ENCODE measurements at regions not wholly inside any gene's neighbourhood (a gene's known extent, or its start where the extent isn't known, plus 50 kb on each side); places are given as distances from the start of the nearest gene placed in this dataset.

DNA sequence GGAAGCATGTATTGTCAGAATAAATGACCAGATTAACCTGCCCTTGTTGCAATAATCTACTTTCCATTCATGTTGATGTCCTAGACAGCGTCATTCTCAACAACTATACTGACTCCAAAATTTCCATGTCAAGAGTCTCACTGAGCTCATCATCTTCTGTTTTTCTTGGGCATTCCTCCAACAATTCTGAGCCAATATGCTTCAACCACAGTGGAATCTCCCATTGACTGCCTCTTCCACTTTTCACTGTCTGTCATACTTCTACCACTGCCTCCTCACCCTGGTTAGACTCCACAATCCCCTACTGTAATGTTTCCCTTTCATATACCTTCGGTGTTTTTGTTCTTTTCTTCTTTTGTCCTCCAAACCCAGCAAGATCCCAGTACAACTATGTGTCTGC is 162.8 kb downstream of the TLE1 start:
- Histone ChIP-seq H3K4me1 (peaks cover 0 to 7% of the 10 kb centered on the region in 2 donors), H3K36me3 (no peaks in the 10 kb centered on the region), H3K27ac (no peak overlapping the region), H3K9me3 (no peaks in the 10 kb centered on the region), H3K4me3 (no peak overlapping the region), H3K27me3 (no peaks in the 10 kb centered on the region)
- intact Hi-C loops (cut with DNase I), result loop anchor here in 1 of 2 donors (10.0 kb wide), 1 partner anchor 158 kb away; the partner anchor contains the start of gene TLE1
- ATAC-seq (no peak), DNase-seq (no peak)
- TF ChIP-seq, protein P1, sequence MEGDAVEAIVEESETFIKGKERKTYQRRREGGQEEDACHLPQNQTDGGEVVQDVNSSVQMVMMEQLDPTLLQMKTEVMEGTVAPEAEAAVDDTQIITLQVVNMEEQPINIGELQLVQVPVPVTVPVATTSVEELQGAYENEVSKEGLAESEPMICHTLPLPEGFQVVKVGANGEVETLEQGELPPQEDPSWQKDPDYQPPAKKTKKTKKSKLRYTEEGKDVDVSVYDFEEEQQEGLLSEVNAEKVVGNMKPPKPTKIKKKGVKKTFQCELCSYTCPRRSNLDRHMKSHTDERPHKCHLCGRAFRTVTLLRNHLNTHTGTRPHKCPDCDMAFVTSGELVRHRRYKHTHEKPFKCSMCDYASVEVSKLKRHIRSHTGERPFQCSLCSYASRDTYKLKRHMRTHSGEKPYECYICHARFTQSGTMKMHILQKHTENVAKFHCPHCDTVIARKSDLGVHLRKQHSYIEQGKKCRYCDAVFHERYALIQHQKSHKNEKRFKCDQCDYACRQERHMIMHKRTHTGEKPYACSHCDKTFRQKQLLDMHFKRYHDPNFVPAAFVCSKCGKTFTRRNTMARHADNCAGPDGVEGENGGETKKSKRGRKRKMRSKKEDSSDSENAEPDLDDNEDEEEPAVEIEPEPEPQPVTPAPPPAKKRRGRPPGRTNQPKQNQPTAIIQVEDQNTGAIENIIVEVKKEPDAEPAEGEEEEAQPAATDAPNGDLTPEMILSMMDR (IDR thresholded peaks at IDR 0.05), result no peak

DNA sequence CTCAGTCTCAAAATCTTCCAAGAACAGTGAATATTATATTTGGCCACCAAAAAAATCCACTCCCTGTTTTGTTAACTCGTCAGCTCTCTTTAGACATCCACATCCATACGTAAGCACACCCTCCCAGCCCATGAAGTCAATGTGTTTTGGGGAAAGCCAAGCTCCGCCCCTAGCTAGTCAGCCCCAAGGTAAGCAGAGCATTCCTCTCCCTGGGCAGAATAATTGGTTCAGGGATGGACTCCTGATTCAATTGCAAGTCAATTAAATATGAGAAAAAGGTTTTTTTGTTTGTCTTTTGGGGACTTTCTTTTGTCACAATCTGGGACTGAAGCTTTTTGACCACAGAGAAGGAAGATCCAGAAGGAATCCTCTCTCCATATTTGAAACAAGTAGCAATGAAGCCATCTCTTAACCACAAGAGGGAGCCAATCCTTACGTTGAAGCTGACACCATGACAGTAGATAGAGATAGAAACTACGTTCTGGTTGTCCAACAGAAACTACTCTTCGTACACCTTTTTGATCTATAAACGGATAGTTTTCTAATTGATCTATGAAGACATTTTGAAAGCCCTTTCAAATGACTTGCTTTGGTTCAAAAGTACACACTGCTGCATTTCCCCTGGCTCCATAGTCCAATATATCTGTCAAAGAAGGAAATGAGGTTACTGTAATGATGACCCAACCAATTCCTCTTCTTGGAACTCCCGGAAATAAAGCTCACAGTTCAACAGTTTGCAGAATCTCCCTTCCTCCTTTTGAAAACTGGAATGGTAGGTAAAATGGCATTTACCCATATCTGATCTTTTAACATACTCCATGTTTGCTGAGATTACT is 166.4 kb downstream of the TLE1 start:
- intact Hi-C loops (cut with DNase I), result loop anchor here in 1 of 2 donors (10.0 kb wide), 1 partner anchor 162 kb away; the partner anchor contains the start of gene TLE1

DNA sequence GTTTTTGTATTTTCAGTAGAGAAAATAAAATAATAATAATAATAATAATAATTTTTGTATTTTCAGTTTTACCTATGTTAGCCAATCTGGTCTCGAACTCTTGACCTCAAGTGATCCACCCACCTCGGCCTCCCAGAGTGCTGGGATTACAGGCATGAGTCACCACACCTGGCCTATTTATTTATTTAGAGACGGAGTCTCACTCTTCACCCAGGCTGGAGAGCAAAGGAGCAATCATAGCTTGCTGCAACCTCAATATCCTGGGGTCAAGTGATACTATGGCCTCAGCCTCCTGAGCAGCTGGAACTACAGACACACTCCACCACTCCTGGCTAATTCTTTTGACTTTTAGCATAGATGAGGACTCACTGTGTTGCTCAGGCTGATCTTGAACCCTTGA is 167.5 kb downstream of the TLE1 start:
- Histone ChIP-seq H3K27ac (no peak overlapping the region), H3K9me3 (no peaks in the 10 kb centered on the region), H3K4me3 (no peak overlapping the region), H3K4me1 (peaks cover 0 to 7% of the 10 kb centered on the region in 2 donors), H3K36me3 (no peaks in the 10 kb centered on the region), H3K27me3 (no peaks in the 10 kb centered on the region)
- TF ChIP-seq, protein P1 (IDR thresholded peaks at IDR 0.05), result no peak
- DNase-seq (no peak), ATAC-seq (peak; percentile 57)
- intact Hi-C loops (cut with DNase I), result loop anchor here in 1 of 2 donors (10.0 kb wide), 1 partner anchor 163 kb away; the partner anchor contains the start of gene TLE1

More for the DNA sequence above, 166.4 kb downstream of the TLE1 start:
- H3K4me1 ChIP-seq, result peaks cover 0 to 7% of the 10 kb centered on the region in 2 donors
- DNase-seq (peak in 2 of 4 donors; percentile 20 to 33), ATAC-seq (peak; percentile 93)
- H3K27me3 ChIP-seq, result no peaks in the 10 kb centered on the region
- TF ChIP-seq, protein P1 (IDR thresholded peaks at IDR 0.05), result peak; percentile 43 to 49
- no peak overlapping the region for H3K4me3 ChIP-seq
- H3K9me3 ChIP-seq, result no peaks in the 10 kb centered on the region
- H3K36me3 ChIP-seq, result no peaks in the 10 kb centered on the region
- H3K27ac ChIP-seq, result peak overlapping the region in 1 of 2 donors; percentile 45

DNA sequence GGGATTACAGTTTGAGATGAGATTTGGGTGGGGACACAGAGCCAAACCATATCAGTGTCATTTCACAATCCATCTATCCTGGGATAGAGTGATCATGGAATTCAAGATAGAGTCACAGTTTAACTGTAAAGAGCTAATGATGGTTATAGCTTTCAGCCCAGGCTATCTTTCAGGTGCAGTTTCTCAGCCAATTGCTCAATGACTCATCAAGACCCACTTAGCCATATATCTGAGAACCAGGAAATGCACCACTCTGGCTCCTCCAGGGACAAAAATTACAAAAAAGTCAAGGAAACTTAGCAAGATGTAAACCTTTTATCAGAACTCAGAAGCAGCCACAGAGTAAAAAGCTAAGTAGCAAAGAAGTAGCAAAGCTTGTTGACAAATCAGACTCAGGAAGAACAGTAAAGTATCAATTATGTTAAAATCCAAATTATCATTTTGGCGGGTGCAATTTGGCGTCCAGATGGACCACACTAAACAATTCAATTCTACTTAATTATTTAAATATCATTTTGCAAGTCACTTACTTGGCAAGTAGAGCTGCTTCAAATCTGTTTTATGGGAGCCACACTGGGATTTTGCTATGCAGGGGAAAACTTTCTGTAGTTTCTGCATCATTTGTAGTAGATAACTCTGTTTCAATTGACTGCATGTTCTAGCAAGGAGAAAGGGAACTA is 169.4 kb downstream of the TLE1 start:
- Histone ChIP-seq H3K9me3 (no peaks in the 10 kb centered on the region), H3K27me3 (no peaks in the 10 kb centered on the region), H3K36me3 (no peaks in the 10 kb centered on the region), H3K4me1 (peaks cover 0 to 7% of the 10 kb centered on the region in 2 donors), H3K4me3 (no peak overlapping the region), H3K27ac (no peak overlapping the region)
- DNase-seq (no peak), ATAC-seq (no peak)
- TF ChIP-seq, protein P1 (IDR thresholded peaks at IDR 0.05), result no peak
- intact Hi-C loops (cut with DNase I), result loop anchor here in 1 of 2 donors (10.0 kb wide), 1 partner anchor 165 kb away; the partner anchor contains the start of gene TLE1

DNA sequence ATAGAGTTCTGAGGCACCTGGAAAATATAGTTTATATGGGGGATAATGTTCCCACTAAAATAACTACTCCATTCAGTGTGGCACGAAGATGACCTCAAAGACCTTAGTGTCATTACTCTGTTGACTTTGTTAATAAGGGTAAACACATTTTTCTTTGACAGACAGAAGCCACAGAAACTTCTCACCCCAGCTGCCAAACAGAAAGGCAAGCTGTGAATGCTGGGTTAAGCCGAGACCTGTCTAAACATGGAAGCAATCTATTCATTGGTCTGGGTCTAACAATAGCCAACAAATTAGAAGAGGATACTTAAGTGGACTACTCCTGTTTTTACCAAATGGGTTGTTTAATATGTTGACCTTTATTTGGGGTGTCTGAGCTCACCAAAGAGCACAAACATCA is 171.4 kb downstream of the TLE1 start:
- Histone ChIP-seq H3K9me3 (no peaks in the 10 kb centered on the region), H3K4me3 (no peak overlapping the region), H3K27ac (no peak overlapping the region), H3K27me3 (no peaks in the 10 kb centered on the region), H3K36me3 (no peaks in the 10 kb centered on the region), H3K4me1 (peaks cover 0 to 3% of the 10 kb centered on the region in 2 donors)
- intact Hi-C loops (cut with DNase I), result no loop called here
- no peak for ATAC-seq
- TF ChIP-seq, protein P1 (IDR thresholded peaks at IDR 0.05), result no peak
- no peak for DNase-seq

All from left lung (tissue), 4 donors.